GM12892 (cell line): ENCODE measurements at regions not wholly inside any gene's neighbourhood (a gene's known extent, or its start where the extent isn't known, plus 50 kb on each side); places are given as distances from the start of the nearest gene placed in this dataset.

Experiments used
- POLR2A ChIP-seq: IDR thresholded peaks from 2 replicates; pipeline ENCODE4 v1.6.1; 2011; ENCODE audit warnings: low read depth, low read length, control low read depth
- POLR2AphosphoS5 ChIP-seq: IDR thresholded peaks from 2 replicates; pipeline ENCODE4 v1.6.1; 2011; ENCODE audit warnings: low read depth, low read length, control low read depth
- TAF1 ChIP-seq: IDR thresholded peaks from 2 replicates; pipeline ENCODE4 v1.6.1; 2011; ENCODE audit warnings: low read depth, mild to moderate bottlenecking, control low read depth, low read length, borderline replicate concordance

DNA sequence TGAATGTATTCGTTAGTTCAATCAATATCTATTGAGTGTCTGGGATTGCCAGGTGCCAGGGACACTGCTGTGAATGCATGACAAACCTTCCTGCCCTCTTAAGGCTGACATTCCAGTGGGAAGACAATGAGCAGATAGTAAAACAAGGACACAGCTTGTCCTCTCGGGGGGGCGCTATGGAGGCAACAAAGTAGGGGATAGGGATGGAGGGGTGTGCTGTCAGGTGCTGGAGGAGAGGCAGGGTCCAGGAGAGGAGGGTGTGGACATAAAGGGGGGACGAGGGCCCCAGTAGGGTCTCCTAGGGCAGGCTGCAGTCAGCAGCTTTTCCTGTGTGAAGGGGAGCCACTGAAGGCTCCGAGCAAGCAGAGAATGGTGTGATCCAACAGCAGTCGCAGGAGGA lies 198.2 kb upstream of the PDE10A start:
- TF ChIP-seq POLR2A = no peak
- no peak for TF ChIP-seq POLR2AphosphoS5
- no peak for TF ChIP-seq TAF1
